Mesodermal cell (in vitro differentiated cells): ENCODE measurements at regions not wholly inside any gene's neighbourhood (a gene's known extent, or its start where the extent isn't known, plus 50 kb on each side); places are given as distances from the start of the nearest gene placed in this dataset.

Source experiments
- H3K27ac ChIP-seq: 2 replicates; pipeline ENCODE4 v1.7.0; 2013; ENCODE audit warnings: mild to moderate bottlenecking, low read depth, low read length, moderate library complexity; ENCODE audit not compliant: severe bottlenecking
- H3K36me3 ChIP-seq: 2 replicates; pipeline ENCODE4 v1.7.1; 2013; ENCODE audit warnings: mild to moderate bottlenecking, low read length, moderate library complexity; ENCODE audit not compliant: control insufficient read depth, insufficient read depth
- H3K4me1 ChIP-seq: one replicate; pipeline ENCODE4 v1.7.1; 2013; ENCODE audit warnings: mild to moderate bottlenecking, low read length; ENCODE audit not compliant: insufficient read depth, control insufficient read depth, poor library complexity, severe bottlenecking
- H3K4me3 ChIP-seq: 2 replicates; pipeline ENCODE4 v1.7.0; 2013; ENCODE audit warnings: low read length, control low read depth, mild to moderate bottlenecking; ENCODE audit not compliant: insufficient read depth, poor library complexity, severe bottlenecking; ENCODE audit errors: extremely low read depth
- H3K9me3 ChIP-seq: 2 replicates; pipeline ENCODE4 v1.7.1; 2013; ENCODE audit warnings: mild to moderate bottlenecking, low read length, moderate library complexity; ENCODE audit not compliant: control insufficient read depth
- WGBS, 2 experiments: methylation state at CpG; one replicate each; pipeline ENCODE4 v1.1.5; 2013; ENCODE audit warnings: missing lambda C conversion rate in 2 of 2; ENCODE audit not compliant: insufficient coverage in 2 of 2; 5-methylcytosine and 5-hydroxymethylcytosine counted together

DNA sequence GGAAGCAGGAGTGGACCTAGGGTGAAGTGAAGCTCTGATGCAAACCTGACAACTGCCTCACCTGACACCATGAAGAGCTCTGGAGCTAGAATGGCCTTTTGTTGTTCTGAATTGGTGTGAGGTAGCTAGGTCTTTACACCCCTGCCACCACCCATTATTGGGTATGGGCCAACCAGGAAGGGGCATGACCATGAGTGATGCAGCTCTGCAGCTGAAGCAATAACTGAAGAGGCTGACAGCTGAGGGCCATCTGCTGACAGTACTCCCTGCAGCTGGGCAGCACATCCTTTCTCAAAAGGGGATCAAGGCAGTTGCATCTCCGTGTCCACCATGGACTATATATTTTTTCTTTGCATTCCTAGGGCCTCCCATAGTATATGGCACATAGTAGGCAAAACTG lies 87.0 kb upstream of the TLE1 start:
- H3K4me1 ChIP-seq = peaks cover 8% of the 10 kb centered on the region
- no peak overlapping the region for H3K4me3 ChIP-seq
- H3K36me3 ChIP-seq = no peaks in the 10 kb centered on the region
- H3K9me3 ChIP-seq = no peaks in the 10 kb centered on the region
- WGBS, 2 experiments = no CpG with 5 or more reads among the region's 1 CpG
- H3K27ac ChIP-seq = no peak overlapping the region

GRCh38 chr9:81776834-81777233 lies 87.5 kb upstream of the TLE1 start:
- Histone ChIP-seq H3K9me3 (no peaks in the 10 kb centered on the region), H3K36me3 (no peaks in the 10 kb centered on the region), H3K4me3 (no peak overlapping the region), H3K4me1 (peaks cover 6% of the 10 kb centered on the region), H3K27ac (no peak overlapping the region)
- WGBS, 2 experiments = no CpG with 5 or more reads among the region's 2 CpGs

DNA sequence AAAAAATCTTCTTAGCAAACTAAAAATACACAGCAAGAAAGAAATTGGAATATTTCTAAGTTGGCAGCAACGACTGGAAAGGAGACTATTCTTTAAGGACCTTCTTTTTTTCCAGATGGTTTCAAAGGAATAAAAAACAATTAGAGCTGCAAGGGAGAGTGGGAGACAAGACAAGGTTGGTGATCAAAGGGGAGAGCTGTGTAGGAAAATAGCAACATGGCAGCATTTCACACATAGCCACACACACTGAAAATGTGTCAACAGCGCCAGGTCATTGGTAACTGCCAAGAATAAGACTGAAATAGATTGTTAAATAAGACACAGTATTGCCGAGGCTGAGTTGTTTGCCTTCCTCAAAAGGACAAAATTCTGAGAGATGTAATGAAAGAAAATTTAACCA lies 88.1 kb upstream of the TLE1 start:
- H3K4me3 ChIP-seq = no peak overlapping the region

GRCh38 chr9:81782313-81782995 lies 93.1 kb upstream of the TLE1 start:
- Histone ChIP-seq H3K27ac (no peak overlapping the region), H3K4me1 (no peaks in the 10 kb centered on the region), H3K4me3 (no peak overlapping the region), H3K36me3 (no peaks in the 10 kb centered on the region), H3K9me3 (no peaks in the 10 kb centered on the region)
- 90 to 91% methylated on average over 4 to 7 of the region's 10 CpGs for whole genome bisulfite sequencing, 2 experiments

More for the DNA sequence above, 88.1 kb upstream of the TLE1 start:
- 86% methylated on average over 1 of the region's 3 CpGs; no CpG with 5 or more reads in 1 of the 2 experiments for WGBS, 2 experiments
- H3K27ac ChIP-seq = no peak overlapping the region
- H3K36me3 ChIP-seq = no peaks in the 10 kb centered on the region
- no peaks in the 10 kb centered on the region for H3K4me1 ChIP-seq
- H3K9me3 ChIP-seq = no peaks in the 10 kb centered on the region

GRCh38 chr9:81787747-81788632 lies 98.6 kb upstream of the TLE1 start:
- WGBS, 2 experiments = 100% methylated on average over 1 to 4 of the region's 4 CpGs
- Histone ChIP-seq H3K36me3 (no peaks in the 10 kb centered on the region), H3K9me3 (no peaks in the 10 kb centered on the region), H3K4me3 (no peak overlapping the region), H3K4me1 (no peaks in the 10 kb centered on the region), H3K27ac (no peak overlapping the region)

DNA sequence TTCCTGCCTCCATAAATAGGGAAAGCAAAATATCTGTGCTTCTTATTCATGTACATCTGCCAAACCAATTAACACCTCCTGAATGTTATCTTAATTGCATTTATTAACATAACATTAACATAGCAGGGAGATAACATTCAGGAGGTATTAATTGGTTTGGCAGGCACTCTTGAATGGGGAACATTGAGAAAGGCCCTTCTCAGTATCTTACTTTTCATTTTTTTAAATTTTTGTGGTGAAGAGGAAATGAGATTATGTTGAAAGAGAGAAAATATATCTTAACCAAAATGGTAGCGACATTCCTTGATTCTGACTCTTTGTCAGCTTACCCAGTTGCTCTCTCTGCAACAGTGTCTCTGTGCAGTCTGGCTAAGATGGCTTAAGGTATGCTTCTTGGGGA lies 100.4 kb upstream of the TLE1 start:
- H3K4me3 ChIP-seq = no peak overlapping the region
- no peak overlapping the region for H3K27ac ChIP-seq
- H3K9me3 ChIP-seq = no peaks in the 10 kb centered on the region
- H3K4me1 ChIP-seq = no peaks in the 10 kb centered on the region
- H3K36me3 ChIP-seq = no peaks in the 10 kb centered on the region
- WGBS, 2 experiments = no CpG with 5 or more reads among the region's 1 CpG

DNA sequence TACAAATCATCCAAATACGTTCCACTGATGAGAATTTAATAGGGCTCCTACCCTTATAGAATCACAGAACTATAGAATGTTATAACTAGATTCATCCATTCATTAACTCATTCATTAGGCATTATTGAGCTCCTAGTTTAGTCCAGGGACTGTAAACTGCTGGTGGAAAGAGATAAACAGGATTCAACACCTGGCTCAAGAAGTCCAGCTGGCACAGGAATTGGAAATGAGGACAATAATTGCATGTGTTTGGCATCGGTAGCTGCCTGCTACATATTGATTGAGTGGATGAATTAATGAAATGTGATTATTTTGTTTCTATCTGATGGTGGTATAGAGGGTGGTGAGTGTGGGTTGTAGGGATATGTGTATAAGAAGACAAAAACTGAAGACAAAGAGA lies 100.8 kb upstream of the TLE1 start:
- H3K4me1 ChIP-seq = no peaks in the 10 kb centered on the region
- no peak overlapping the region for H3K27ac ChIP-seq
- H3K9me3 ChIP-seq = no peaks in the 10 kb centered on the region
- WGBS, 2 experiments = 80 to 82% methylated on average over 1 of the region's 2 CpGs
- H3K36me3 ChIP-seq = no peaks in the 10 kb centered on the region
- H3K4me3 ChIP-seq = no peak overlapping the region

GRCh38 chr9:81791076-81791475 lies 101.7 kb upstream of the TLE1 start:
- Histone ChIP-seq H3K4me1 (no peaks in the 10 kb centered on the region), H3K27ac (no peak overlapping the region), H3K4me3 (no peak overlapping the region), H3K36me3 (no peaks in the 10 kb centered on the region), H3K9me3 (no peaks in the 10 kb centered on the region)
- WGBS, 2 experiments = 77 to 93% methylated on average over 3 to 5 of the region's 7 CpGs

GRCh38 chr9:81798606-81799005 lies 109.3 kb upstream of the TLE1 start:
- no peaks in the 10 kb centered on the region for H3K36me3 ChIP-seq
- WGBS, 2 experiments = 80% methylated on average over 1 of the region's 3 CpGs; no CpG with 5 or more reads in 1 of the 2 experiments

GRCh38 chr9:81801190-81801589 lies 111.8 kb upstream of the TLE1 start:
- Histone ChIP-seq H3K4me3 (no peak overlapping the region), H3K9me3 (no peaks in the 10 kb centered on the region), H3K36me3 (no peaks in the 10 kb centered on the region), H3K4me1 (no peaks in the 10 kb centered on the region), H3K27ac (no peak overlapping the region)
- 45 to 63% methylated on average over 2 to 3 of the region's 3 CpGs for WGBS, 2 experiments

More at GRCh38 chr9:81798606-81799005, 109.3 kb upstream of the TLE1 start:
- Histone ChIP-seq H3K4me3 (no peak overlapping the region), H3K9me3 (no peaks in the 10 kb centered on the region), H3K27ac (no peak overlapping the region), H3K4me1 (no peaks in the 10 kb centered on the region)

GRCh38 chr9:81804306-81804705 lies 115.0 kb upstream of the TLE1 start:
- Histone ChIP-seq H3K27ac (no peak overlapping the region), H3K4me1 (no peaks in the 10 kb centered on the region), H3K9me3 (no peaks in the 10 kb centered on the region), H3K4me3 (no peak overlapping the region), H3K36me3 (no peaks in the 10 kb centered on the region)
- 94 to 95% methylated on average over 3 of the region's 5 CpGs for WGBS, 2 experiments
